ENCODE measurements at regions not wholly inside any gene's neighbourhood (a gene's known extent, or its start where the extent isn't known, plus 50 kb on each side); places are given as distances from the start of the nearest gene placed in this dataset.

- intact Hi-C loops (cut with DNase I), result no loop called here
- Histone ChIP-seq H3K36me3 (no peaks in the 10 kb centered on the region), H3K27ac (peak overlapping the region in 1 of 4 donors; percentile 2), H3K27me3 (no peaks in the 10 kb centered on the region), H3K4me1 (peaks cover 0 to 18% (median 15%) of the 10 kb centered on the region in 4 donors), H3K9me3 (no peaks in the 10 kb centered on the region), H3K4me3 (no peak overlapping the region)
- WGBS, 2 donors, result 63 to 78% methylated on average over 2 of the region's 2 CpGs
- no peak for DNase-seq
- TF ChIP-seq POLR2A (IDR thresholded peaks at IDR 0.05), result no peak
- no peak for TF ChIP-seq CTCF (IDR thresholded peaks at IDR 0.05)
- TF ChIP-seq POLR2AphosphoS5 (IDR thresholded peaks at IDR 0.05), result no peak
- TF ChIP-seq EP300 (IDR thresholded peaks at IDR 0.05), result no peak
Observed at GRCh38 chr5:71834601-71835000, 115.5 kb downstream of the CARTPT start.

DNA sequence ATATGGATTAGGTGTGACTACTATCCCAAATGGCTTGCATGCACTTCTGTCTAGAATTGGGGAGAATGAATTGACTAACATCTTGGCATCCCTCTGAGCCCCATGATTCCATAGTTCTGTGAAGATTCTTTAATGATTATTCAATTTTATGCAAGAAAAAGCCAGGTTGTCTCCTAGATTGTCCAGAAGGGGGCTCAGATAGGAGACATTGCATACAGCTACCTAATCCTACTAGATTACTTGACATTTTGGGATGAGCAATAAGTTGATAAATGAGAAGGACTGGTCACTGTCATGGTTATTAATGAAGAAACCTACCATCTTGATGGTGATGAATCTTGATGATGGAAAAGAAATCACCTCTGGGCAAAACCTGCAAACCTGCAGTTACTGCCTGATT, 117.0 kb downstream of the CARTPT start:
- peak overlapping the region in 1 of 4 donors; percentile 46 for H3K27ac ChIP-seq
- H3K9me3 ChIP-seq, result no peaks in the 10 kb centered on the region
- TF ChIP-seq POLR2A (IDR thresholded peaks at IDR 0.05) (no peak), EP300 (IDR thresholded peaks at IDR 0.05) (no peak), CTCF (IDR thresholded peaks at IDR 0.05) (no peak), POLR2AphosphoS5 (IDR thresholded peaks at IDR 0.05) (no peak)
- no peak overlapping the region for H3K4me3 ChIP-seq
- H3K36me3 ChIP-seq, result no peaks in the 10 kb centered on the region
- intact Hi-C loops (cut with DNase I), result no loop called here
- no peak for DNase-seq
- no peaks in the 10 kb centered on the region for H3K27me3 ChIP-seq
- peaks cover 0 to 6% (median 2%) of the 10 kb centered on the region in 4 donors for H3K4me1 ChIP-seq

GRCh38 chr5:71836559-71837112, 117.6 kb downstream of the CARTPT start:
- peaks cover 0 to under 1% (median 0%) of the 10 kb centered on the region in 4 donors for H3K4me1 ChIP-seq
- no peaks in the 10 kb centered on the region for H3K27me3 ChIP-seq
- H3K27ac ChIP-seq, result peak overlapping the region in 1 of 4 donors; percentile 46
- H3K9me3 ChIP-seq, result no peaks in the 10 kb centered on the region
- H3K36me3 ChIP-seq, result no peaks in the 10 kb centered on the region
- DNase-seq, result no peak
- H3K4me3 ChIP-seq, result no peak overlapping the region
- intact Hi-C loops (cut with DNase I), result no loop called here
- TF ChIP-seq POLR2A (IDR thresholded peaks at IDR 0.05) (no peak), EP300 (IDR thresholded peaks at IDR 0.05) (no peak), CTCF (IDR thresholded peaks at IDR 0.05) (no peak), POLR2AphosphoS5 (IDR thresholded peaks at IDR 0.05) (no peak)
- WGBS, 2 donors, result 79 to 84% methylated on average over 5 of the region's 5 CpGs

- DNase-seq, result no peak
- Histone ChIP-seq H3K27ac (no peak overlapping the region), H3K4me1 (no peaks in the 10 kb centered on the region), H3K4me3 (no peak overlapping the region), H3K9me3 (no peaks in the 10 kb centered on the region), H3K36me3 (no peaks in the 10 kb centered on the region), H3K27me3 (no peaks in the 10 kb centered on the region)
- TF ChIP-seq POLR2AphosphoS5 (IDR thresholded peaks at IDR 0.05) (no peak), CTCF (IDR thresholded peaks at IDR 0.05) (no peak), EP300 (IDR thresholded peaks at IDR 0.05) (no peak), POLR2A (IDR thresholded peaks at IDR 0.05) (no peak)
- intact Hi-C loops (cut with DNase I), result no loop called here
- 89 to 93% methylated on average over 4 of the region's 4 CpGs for WGBS, 2 donors
Observed at GRCh38 chr5:71838286-71838685, 119.2 kb downstream of the CARTPT start.
